ENCODE measurements at regions not wholly inside any gene's neighbourhood (a gene's known extent, or its start where the extent isn't known, plus 50 kb on each side); places are given as distances from the start of the nearest gene placed in this dataset.

GRCh38 chr6:156650896-156651390 lies 126.2 kb upstream of the ARID1B start:
- DNase-seq (ENCODE audit: low read depth in 2 of 3, low spot score in 1 of 3) = no peak

- no peak for DNase-seq (ENCODE audit: low read depth in 2 of 3, low spot score in 1 of 3)
These were observed 128.6 kb upstream of the ARID1B start for GRCh38 chr6:156648616-156649015.

- no peak for DNase-seq (ENCODE audit: low read depth in 2 of 3, low spot score in 1 of 3)
These were observed 129.2 kb upstream of the ARID1B start for GRCh38 chr6:156647991-156648390.

DNA sequence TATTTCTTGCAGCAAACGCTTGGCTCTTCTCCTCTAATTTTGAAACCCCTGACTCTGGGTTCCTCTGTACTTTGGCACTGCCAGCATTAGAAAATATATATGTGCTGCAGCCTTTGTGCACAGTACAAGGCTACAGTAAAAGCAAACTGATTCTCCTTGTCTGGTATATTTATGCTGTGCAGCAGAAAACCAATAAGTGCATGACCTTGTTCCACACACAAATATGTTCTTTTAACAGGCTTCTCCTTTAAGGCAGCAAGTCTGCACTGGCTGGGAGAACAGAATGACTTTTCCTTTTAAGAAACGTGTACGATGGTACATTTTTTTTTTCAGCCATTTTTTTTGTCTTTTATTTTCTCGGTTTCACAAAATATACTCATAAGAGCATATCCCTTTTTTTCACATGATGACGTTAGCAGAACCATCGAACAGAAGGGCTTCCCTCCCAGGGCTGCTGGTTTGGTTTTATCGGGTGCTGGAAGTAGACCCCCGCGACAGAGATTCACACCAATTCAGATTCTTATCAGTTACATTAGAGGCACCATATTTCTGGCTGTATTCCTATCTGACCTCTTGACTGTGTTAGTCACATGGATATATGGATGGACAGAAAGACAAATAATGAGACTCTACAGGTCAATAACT lies 129.9 kb upstream of the ARID1B start:
- no peak for DNase-seq (ENCODE audit: low read depth in 2 of 3, low spot score in 1 of 3)

GRCh38 chr6:156646496-156646895 lies 130.7 kb upstream of the ARID1B start:
- DNase-seq (ENCODE audit: low read depth in 2 of 3, low spot score in 1 of 3) = no peak

GRCh38 chr6:156645097-156645496 lies 132.1 kb upstream of the ARID1B start:
- DNase-seq (ENCODE audit: low read depth in 2 of 3, low spot score in 1 of 3) = no peak

DNA sequence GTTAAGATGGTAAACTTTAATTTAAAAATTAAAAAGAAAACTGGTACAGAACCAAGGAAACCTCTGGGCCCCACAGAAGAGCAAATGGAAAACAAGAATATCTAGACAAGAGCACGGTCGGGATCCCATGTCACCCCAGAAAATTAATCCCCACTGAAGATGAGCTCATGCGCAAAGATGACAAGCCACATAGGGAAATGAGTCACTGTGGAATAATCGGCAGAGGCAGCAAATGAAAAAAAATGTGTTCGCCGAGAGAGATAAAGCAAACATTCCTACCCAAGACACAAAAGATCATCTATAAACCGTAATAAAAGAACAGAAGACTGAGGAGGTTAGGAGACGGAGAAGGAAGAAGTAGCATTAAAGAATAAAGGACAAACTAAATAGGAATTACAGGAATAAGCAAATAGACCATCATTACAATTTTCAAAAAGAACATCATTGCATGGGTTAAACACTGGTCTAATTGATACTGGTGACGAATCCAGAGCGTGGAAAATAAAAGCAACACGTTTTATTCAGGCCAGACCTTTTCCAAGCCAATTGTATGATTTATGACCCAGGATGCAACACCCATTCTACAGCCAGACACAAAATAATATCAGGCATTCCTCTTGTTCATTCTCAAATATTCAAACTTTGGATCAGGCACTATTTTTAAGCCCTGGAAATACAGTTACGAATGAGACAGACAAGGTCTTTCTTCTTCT lies 138.0 kb upstream of the ARID1B start:
- no peak for DNase-seq (ENCODE audit: low read depth in 2 of 3, low spot score in 1 of 3)

- DNase-seq (ENCODE audit: low read depth in 2 of 3, low spot score in 1 of 3) = no peak
These were observed 138.6 kb upstream of the ARID1B start for GRCh38 chr6:156638581-156638980.

- no peak for DNase-seq (ENCODE audit: low read depth in 2 of 3, low spot score in 1 of 3)
These were observed 142.2 kb upstream of the ARID1B start for GRCh38 chr6:156634951-156635371.

- no peak for DNase-seq (ENCODE audit: low read depth in 2 of 3, low spot score in 1 of 3)
These were observed 143.1 kb upstream of the ARID1B start for GRCh38 chr6:156634048-156634447.

DNA sequence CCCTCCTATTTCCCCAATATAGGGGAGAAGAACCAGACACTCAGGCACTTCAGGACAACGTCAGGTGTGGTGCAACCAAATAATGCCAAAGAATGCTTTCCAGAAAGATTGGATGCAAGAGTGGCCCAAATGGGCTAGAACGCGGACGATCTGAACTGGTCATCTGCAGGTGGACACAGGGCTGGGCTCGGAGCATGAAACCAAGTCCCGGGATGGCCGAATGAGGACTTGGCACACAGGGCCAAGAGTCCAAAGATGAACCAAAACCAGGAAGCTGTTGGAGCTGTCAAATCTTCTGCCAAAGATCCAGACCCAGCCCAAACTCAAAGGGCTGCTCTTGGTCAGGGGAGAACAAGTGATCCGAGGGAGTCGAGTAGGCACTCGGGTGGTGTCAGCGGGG lies 143.9 kb upstream of the ARID1B start:
- DNase-seq (ENCODE audit: low read depth in 2 of 3, low spot score in 1 of 3) = no peak

- DNase-seq (ENCODE audit: low read depth in 2 of 3, low spot score in 1 of 3) = no peak
These were observed 146.4 kb upstream of the ARID1B start for GRCh38 chr6:156630613-156631302.

GRCh38 chr6:156628805-156629204 lies 148.4 kb upstream of the ARID1B start:
- DNase-seq (ENCODE audit: low read depth in 2 of 3, low spot score in 1 of 3) = no peak

DNA sequence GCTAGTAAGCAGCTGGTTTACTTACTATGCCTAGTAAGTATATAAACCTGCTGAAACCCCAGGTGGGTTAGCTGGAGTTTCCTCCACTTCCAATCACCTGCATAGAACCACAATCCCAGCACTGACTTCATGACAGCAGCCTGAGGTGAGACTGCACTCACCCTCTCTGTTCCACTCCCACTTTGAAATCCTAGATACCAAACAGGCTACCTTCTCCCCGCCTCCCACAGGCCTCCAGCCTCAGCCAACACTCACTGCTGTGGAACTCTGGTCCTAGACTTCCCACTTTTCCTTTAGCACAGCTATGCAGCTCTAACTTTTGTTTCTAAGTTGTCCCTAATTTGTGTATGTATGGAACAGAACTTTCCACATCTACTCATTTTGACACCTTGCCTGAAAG lies 149.7 kb upstream of the ARID1B start:
- DNase-seq (ENCODE audit: low read depth in 2 of 3, low spot score in 1 of 3) = no peak

DNA sequence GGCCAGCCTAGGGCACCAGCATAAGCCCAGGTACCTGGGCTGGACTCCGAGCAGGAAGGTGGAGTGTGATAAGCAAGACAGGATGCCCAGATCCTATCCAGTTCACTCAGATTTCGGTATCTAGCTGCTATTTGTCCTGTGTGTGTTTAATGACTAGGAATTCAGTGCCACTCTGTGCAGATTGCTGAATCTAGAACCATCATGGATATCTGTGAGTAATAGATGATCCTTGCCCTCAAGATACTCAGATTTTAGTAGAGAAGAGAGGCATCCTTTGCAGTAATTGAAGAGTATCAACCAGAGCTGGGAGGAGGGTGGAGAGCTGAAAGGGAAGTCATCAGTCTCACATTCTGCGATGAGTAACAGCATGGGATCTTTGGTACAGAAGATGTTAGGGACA lies 155.0 kb upstream of the ARID1B start:
- DNase-seq (ENCODE audit: low read depth in 2 of 3, low spot score in 1 of 3) = no peak

GRCh38 chr6:156620331-156620730 lies 156.8 kb upstream of the ARID1B start:
- DNase-seq (ENCODE audit: low read depth in 2 of 3, low spot score in 1 of 3) = no peak

- no peak for DNase-seq (ENCODE audit: low read depth in 2 of 3, low spot score in 1 of 3)
These were observed 158.5 kb upstream of the ARID1B start for GRCh38 chr6:156618600-156619205.

- no peak for DNase-seq (ENCODE audit: low read depth in 2 of 3, low spot score in 1 of 3)
These were observed 159.2 kb upstream of the ARID1B start for GRCh38 chr6:156617941-156618340.

DNA sequence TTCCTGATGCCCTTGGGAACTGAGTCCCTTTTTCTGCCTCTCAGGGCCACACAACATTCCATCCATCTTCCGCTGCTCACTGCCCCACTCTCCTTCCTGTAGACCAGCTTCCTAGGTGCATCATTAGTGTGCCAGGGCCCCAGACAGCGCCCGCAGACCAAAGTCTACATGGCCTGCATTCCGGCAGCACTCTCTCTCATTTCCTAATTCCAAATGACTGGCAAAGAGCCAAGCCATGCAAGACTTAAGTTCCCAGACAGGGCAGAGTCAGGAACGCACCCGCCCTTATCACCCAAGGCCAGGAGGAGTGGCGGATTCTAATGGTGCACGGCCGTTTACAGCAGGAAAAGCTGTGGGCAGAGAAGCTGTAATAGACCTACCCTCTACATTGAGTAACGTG lies 159.8 kb upstream of the ARID1B start:
- no peak for DNase-seq (ENCODE audit: low read depth in 2 of 3, low spot score in 1 of 3)

DNA sequence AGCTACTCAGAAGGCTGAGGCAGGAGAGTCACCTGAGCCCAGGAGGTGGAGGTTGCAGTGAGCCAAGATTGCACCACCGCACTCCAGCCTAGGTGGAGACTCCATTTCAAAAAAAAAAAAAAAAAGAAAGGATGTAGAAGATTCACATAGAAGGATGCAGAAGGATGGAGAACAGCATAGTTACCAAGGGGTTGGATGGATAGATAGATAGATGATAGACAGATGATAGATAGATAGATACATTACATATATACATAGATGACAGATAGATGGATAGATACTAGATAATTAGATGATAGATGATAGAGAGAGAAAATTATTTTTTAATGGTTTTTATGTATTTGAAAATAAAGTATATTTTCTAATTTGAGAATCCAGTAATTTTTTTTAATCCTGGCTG lies 160.7 kb upstream of the ARID1B start:
- DNase-seq (ENCODE audit: low read depth in 2 of 3, low spot score in 1 of 3) = no peak

GRCh38 chr6:156613996-156614395 lies 163.2 kb upstream of the ARID1B start:
- DNase-seq (ENCODE audit: low read depth in 2 of 3, low spot score in 1 of 3) = no peak

GRCh38 chr6:156612361-156612760 lies 164.8 kb upstream of the ARID1B start:
- DNase-seq (ENCODE audit: low read depth in 2 of 3, low spot score in 1 of 3) = no peak

Measured in stimulated activated CD4-positive, alpha-beta T cell treated with anti-CD3 and anti-CD28 coated beads, Interleukin-12 subunit alpha, Interleukin-12 subunit beta, amount 100 ng/mL, for 48 hours (primary cell).